ENCODE measurements at regions not wholly inside any gene's neighbourhood (a gene's known extent, or its start where the extent isn't known, plus 50 kb on each side); places are given as distances from the start of the nearest gene placed in this dataset.

GRCh38 chr19:27734496-27735220 is 1478.3 kb downstream of the UQCRFS1 start:
- DNase-seq: no peak
- H3K36me3 ChIP-seq: peaks cover 0 to 85% (median 19%) of the 10 kb centered on the region in 6 donors
- H3K4me1 ChIP-seq: no peaks in the 10 kb centered on the region
- intact Hi-C loops (cut with DNase I; ENCODE audit: low total_unique reads): no loop called here
- TF ChIP-seq, protein P1, sequence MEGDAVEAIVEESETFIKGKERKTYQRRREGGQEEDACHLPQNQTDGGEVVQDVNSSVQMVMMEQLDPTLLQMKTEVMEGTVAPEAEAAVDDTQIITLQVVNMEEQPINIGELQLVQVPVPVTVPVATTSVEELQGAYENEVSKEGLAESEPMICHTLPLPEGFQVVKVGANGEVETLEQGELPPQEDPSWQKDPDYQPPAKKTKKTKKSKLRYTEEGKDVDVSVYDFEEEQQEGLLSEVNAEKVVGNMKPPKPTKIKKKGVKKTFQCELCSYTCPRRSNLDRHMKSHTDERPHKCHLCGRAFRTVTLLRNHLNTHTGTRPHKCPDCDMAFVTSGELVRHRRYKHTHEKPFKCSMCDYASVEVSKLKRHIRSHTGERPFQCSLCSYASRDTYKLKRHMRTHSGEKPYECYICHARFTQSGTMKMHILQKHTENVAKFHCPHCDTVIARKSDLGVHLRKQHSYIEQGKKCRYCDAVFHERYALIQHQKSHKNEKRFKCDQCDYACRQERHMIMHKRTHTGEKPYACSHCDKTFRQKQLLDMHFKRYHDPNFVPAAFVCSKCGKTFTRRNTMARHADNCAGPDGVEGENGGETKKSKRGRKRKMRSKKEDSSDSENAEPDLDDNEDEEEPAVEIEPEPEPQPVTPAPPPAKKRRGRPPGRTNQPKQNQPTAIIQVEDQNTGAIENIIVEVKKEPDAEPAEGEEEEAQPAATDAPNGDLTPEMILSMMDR (IDR thresholded peaks at IDR 0.05 in 8 of 11, conservative IDR thresholded peaks at IDR 0.05 in 3 of 11): no peak
- TF ChIP-seq POLR2AphosphoS5 (IDR thresholded peaks at IDR 0.05) (no peak), POLR2A (IDR thresholded peaks at IDR 0.05) (no peak)
- H3K4me3 ChIP-seq: no peak overlapping the region
- H3K9me3 ChIP-seq: peaks cover 0 to 84% (median 53%) of the 10 kb centered on the region in 8 donors
- no peak overlapping the region for H3K27ac ChIP-seq
- H3K27me3 ChIP-seq (replicated peaks in 1 of 7): no peaks in the 10 kb centered on the region
- 78 to 92% (median 88%) methylated on average over 5 of the region's 5 CpGs for WGBS, 5 donors

DNA sequence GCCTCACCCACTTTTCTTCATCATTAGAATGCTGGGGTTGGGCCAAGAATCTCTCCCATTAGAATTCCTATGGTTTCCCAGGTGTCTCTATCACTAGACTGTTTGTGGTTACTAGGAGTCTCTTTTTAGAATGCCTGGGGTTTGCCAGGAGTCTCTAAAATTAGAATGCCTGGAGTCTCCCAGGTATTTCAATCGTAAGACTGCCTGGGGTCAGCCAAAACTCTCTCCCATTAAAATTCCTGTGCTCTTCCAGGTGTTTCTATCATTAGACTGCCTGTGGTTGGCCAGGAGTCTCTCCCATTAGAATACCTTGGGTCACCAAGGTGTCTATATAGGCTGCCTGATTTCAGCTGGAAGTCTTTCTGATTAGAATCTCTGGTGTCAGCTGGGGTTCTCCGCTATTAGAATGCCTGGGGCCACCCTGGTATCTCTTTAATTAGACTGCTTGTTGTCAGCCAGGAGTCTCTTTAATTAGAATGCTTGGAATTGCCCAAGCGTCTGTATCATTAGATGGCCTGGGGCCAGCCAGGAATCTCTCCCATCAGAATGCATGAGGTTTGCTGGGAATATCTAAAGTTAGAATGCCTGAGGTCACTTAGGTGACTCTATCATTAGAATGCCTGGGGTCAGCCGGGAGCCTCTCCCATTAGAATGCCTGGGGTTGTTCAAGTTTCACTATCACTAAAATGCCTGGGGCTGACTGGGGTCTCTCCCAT is 1479.2 kb downstream of the UQCRFS1 start:
- H3K4me1 ChIP-seq: no peaks in the 10 kb centered on the region
- intact Hi-C loops (cut with DNase I; ENCODE audit: low total_unique reads): no loop called here
- TF ChIP-seq, protein P1 (IDR thresholded peaks at IDR 0.05 in 8 of 11, conservative IDR thresholded peaks at IDR 0.05 in 3 of 11): no peak
- TF ChIP-seq POLR2AphosphoS5 (IDR thresholded peaks at IDR 0.05): no peak
- no peak for TF ChIP-seq POLR2A (IDR thresholded peaks at IDR 0.05)
- no peak overlapping the region for H3K4me3 ChIP-seq
- DNase-seq: no peak
- H3K36me3 ChIP-seq: peaks cover 0 to 85% (median 19%) of the 10 kb centered on the region in 6 donors
- H3K27me3 ChIP-seq (replicated peaks in 1 of 7): no peaks in the 10 kb centered on the region
- H3K27ac ChIP-seq: no peak overlapping the region
- WGBS, 5 donors: 88 to 96% (median 90%) methylated on average over 4 of the region's 4 CpGs
- H3K9me3 ChIP-seq: peaks cover 0 to 94% (median 62%) of the 10 kb centered on the region in 8 donors

- no peak for TF ChIP-seq POLR2A (IDR thresholded peaks at IDR 0.05)
- TF ChIP-seq, protein P1 (IDR thresholded peaks at IDR 0.05 in 8 of 11, conservative IDR thresholded peaks at IDR 0.05 in 3 of 11): no peak
- WGBS, 5 donors: 82 to 93% (median 87%) methylated on average over 2 of the region's 2 CpGs
- no peaks in the 10 kb centered on the region for H3K27me3 ChIP-seq (replicated peaks in 1 of 7)
- intact Hi-C loops (cut with DNase I; ENCODE audit: low total_unique reads): no loop called here
- DNase-seq: no peak
- H3K36me3 ChIP-seq: peaks cover 0 to 77% (median 15%) of the 10 kb centered on the region in 6 donors
- H3K27ac ChIP-seq: no peak overlapping the region
- no peaks in the 10 kb centered on the region for H3K4me1 ChIP-seq
- H3K9me3 ChIP-seq: peaks cover 0 to 100% (median 95%) of the 10 kb centered on the region in 8 donors
- H3K4me3 ChIP-seq: no peak overlapping the region
Observed at GRCh38 chr19:27729332-27729731, 1483.6 kb downstream of the UQCRFS1 start.

- Histone ChIP-seq H3K4me1 (no peaks in the 10 kb centered on the region), H3K4me3 (no peak overlapping the region), H3K27ac (no peak overlapping the region), H3K36me3 (peaks cover 0 to 11% (median 0%) of the 10 kb centered on the region in 6 donors), H3K27me3 (replicated peaks in 1 of 7) (no peaks in the 10 kb centered on the region), H3K9me3 (peaks cover 0 to 100% (median 93%) of the 10 kb centered on the region in 8 donors)
- no peak for TF ChIP-seq POLR2A (IDR thresholded peaks at IDR 0.05)
- TF ChIP-seq, protein P1 (IDR thresholded peaks at IDR 0.05 in 8 of 11, conservative IDR thresholded peaks at IDR 0.05 in 3 of 11): no peak
- TF ChIP-seq POLR2AphosphoS5 (IDR thresholded peaks at IDR 0.05): no peak
- 78 to 82% (median 79%) methylated on average over 4 of the region's 4 CpGs for WGBS, 5 donors
- DNase-seq: no peak
- intact Hi-C loops (cut with DNase I; ENCODE audit: low total_unique reads): no loop called here
Observed at GRCh38 chr19:27722625-27723024, 1490.3 kb downstream of the UQCRFS1 start.

Measured in spleen (tissue), 11 donors.